ENCODE measurements at regions not wholly inside any gene's neighbourhood (a gene's known extent, or its start where the extent isn't known, plus 50 kb on each side); places are given as distances from the start of the nearest gene placed in this dataset.

- H3K9ac ChIP-seq (ENCODE audit: low read depth, low read length): no peak overlapping the region
- H3K79me1 ChIP-seq (ENCODE audit: low read depth in 1 of 2, low read length in 2 of 2): no peaks in the 10 kb centered on the region
- H2AK9ac ChIP-seq (replicated peaks; ENCODE audit: low read depth, low read length, poor library complexity): no peak overlapping the region
- ATAC-seq (ENCODE audit: low read depth) (no peak), DNase-seq (no peak)
- no peak overlapping the region for H3K4ac ChIP-seq (ENCODE audit: low read depth, low read length)
- H4K5ac ChIP-seq (ENCODE audit: low read depth, low read length): no peak overlapping the region
- POLR2A ChIA-PET (ENCODE audit: unreplicated experiment): no interaction called here
- H3K4me1 ChIP-seq (ENCODE audit: control insufficient read depth, insufficient read depth, low read length): peaks cover 2% of the 10 kb centered on the region; the same call in 1 of the 2 replicates
- H3K14ac ChIP-seq (replicated peaks; ENCODE audit: low read depth, low read length): no peak overlapping the region
- no peak overlapping the region for H2BK20ac ChIP-seq (ENCODE audit: low read depth, low read length)
- H4K20me1 ChIP-seq (ENCODE audit: insufficient read depth, low read length): no peaks in the 10 kb centered on the region
- no peak overlapping the region for H3K18ac ChIP-seq (ENCODE audit: low read depth, low read length)
- no peak overlapping the region for H3K56ac ChIP-seq (ENCODE audit: extremely low read depth, insufficient read depth, low read length)
- no peak overlapping the region for H2AK5ac ChIP-seq (ENCODE audit: low read depth, low read length)
- BruUV-seq (replicated peaks): no TSS peak
- no peak overlapping the region for H2BK120ac ChIP-seq (ENCODE audit: low read depth, low read length)
- H3K27me3 ChIP-seq (ENCODE audit: control insufficient read depth, insufficient read depth, low read length): no peaks in the 10 kb centered on the region
- no peak overlapping the region for H3K4me3 ChIP-seq (ENCODE audit: insufficient read depth, low read depth, low read length)
- no CpG with 5 or more reads among the region's 7 CpGs for WGBS, 2 experiments (ENCODE audit: extremely low coverage in 2 of 2, insufficient read length in 1 of 2)
- dilution Hi-C loops (cut with HindIII; ENCODE audit: low sequenced_read_pairs, unreplicated experiment) (no loop called here), intact Hi-C loops (cut with micrococcal nuclease) (loop anchor here (5.0 kb wide), 2 partner anchors 109 to 311 kb away; partner anchors contain the start of genes RAD23B and ZNF462), in situ Hi-C loops (cut with MboI; ENCODE audit: low sequenced_read_pairs) (loop anchor here (25.0 kb wide), 1 partner anchor 1336 kb away; no protein-coding TSS in a partner anchor)
- no peak overlapping the region for H3K4me2 ChIP-seq (ENCODE audit: low read depth, low read length)
- H3K9me1 ChIP-seq (ENCODE audit: insufficient read depth, low read length): peaks cover 3% of the 10 kb centered on the region; the same call in 1 of the 2 replicates
- no peak overlapping the region for H4K8ac ChIP-seq (ENCODE audit: low read depth in 2 of 2, low read length in 2 of 2)
- H2BK5ac ChIP-seq (ENCODE audit: low read depth, low read length, poor library complexity, severe bottlenecking): no peak overlapping the region
- no peaks in the 10 kb centered on the region for H3K9me3 ChIP-seq (ENCODE audit: control insufficient read depth, insufficient read depth, low read length)
- no peak overlapping the region for H3K23ac ChIP-seq (ENCODE audit: low read depth, low read length)
- CTCF ChIA-PET: no interaction called here
- H3K27ac ChIP-seq (ENCODE audit: insufficient read depth, low read length): no peak overlapping the region
- H4K91ac ChIP-seq (ENCODE audit: insufficient read depth, low read depth, low read length): no peak overlapping the region
- TF ChIP-seq MXI1 (IDR thresholded peaks at IDR 0.05; ENCODE audit: borderline replicate concordance, low read depth, low read length): no peak
- no peak for TF ChIP-seq CTCF (conservative IDR thresholded peaks at IDR 0.05; ENCODE audit: low read depth, low read length)
- TF ChIP-seq FOS (IDR thresholded peaks at IDR 0.05; ENCODE audit: low read depth, low read length): no peak
- no peak for TF ChIP-seq MAFK (IDR thresholded peaks at IDR 0.05; ENCODE audit: low read depth, low read length)
- TF ChIP-seq ELK1 (IDR thresholded peaks at IDR 0.05; ENCODE audit: borderline replicate concordance, low read depth, low read length): no peak
- TF ChIP-seq NFE2L2 (IDR thresholded peaks at IDR 0.05; ENCODE audit: low read depth, low read length): no peak
- TF ChIP-seq MAZ (IDR thresholded peaks at IDR 0.05; ENCODE audit: borderline replicate concordance, low read depth, low read length): no peak
- no peak for TF ChIP-seq RFX5 (IDR thresholded peaks at IDR 0.05; ENCODE audit: low read depth, low read length)
- no peak for TF ChIP-seq CEBPB (IDR thresholded peaks at IDR 0.05; ENCODE audit: low read depth, low read length)
- no peak for TF ChIP-seq POLR2A (IDR thresholded peaks at IDR 0.05; ENCODE audit: low read depth, low read length)
- H3K36me3 ChIP-seq (ENCODE audit: control insufficient read depth, insufficient read depth, low read length): no peaks in the 10 kb centered on the region
- no peak overlapping the region for H2BK15ac ChIP-seq (ENCODE audit: low read depth, low read length)
- H2AFZ ChIP-seq (replicated peaks; ENCODE audit: low read length, poor library complexity): no peak overlapping the region
Measured at GRCh38 chr9:107173422-107174180, 109.5 kb upstream of the RAD23B start.
